Hepatocyte (in vitro differentiated cells): ENCODE measurements at regions not wholly inside any gene's neighbourhood (a gene's known extent, or its start where the extent isn't known, plus 50 kb on each side); places are given as distances from the start of the nearest gene placed in this dataset.

Source experiments
- DNase-seq: peaks from one replicate; pipeline ENCODE4 v3.0.0-alpha.2; 2016; ENCODE audit warnings: low spot score
- H2AFZ ChIP-seq: fragments of 200-600 bp; sonication (generic); 2 replicates; pipeline ENCODE4 v1.6.0; 2016; ENCODE audit warnings: antibody characterized with exemption, mild to moderate bottlenecking
- H3K27ac ChIP-seq: fragments of 200-600 bp; sonication (generic); 2 replicates; pipeline ENCODE4 v1.5.1; 2016; ENCODE audit warnings: mild to moderate bottlenecking
- H3K27me3 ChIP-seq: fragments of 200-600 bp; sonication (generic); 2 replicates; pipeline ENCODE4 v1.6.1; 2016
- H3K36me3 ChIP-seq: fragments of 200-600 bp; sonication (generic); replicated peaks from 2 replicates; pipeline ENCODE4 v1.5.1; 2016; ENCODE audit warnings: low read depth; ENCODE audit not compliant: insufficient read depth
- H3K4me1 ChIP-seq: fragments of 200-600 bp; sonication (generic); 2 replicates; pipeline ENCODE4 v1.5.1; 2016; ENCODE audit warnings: mild to moderate bottlenecking, moderate library complexity; ENCODE audit not compliant: insufficient read depth
- H3K4me2 ChIP-seq: fragments of 200-600 bp; sonication (generic); 2 replicates; pipeline ENCODE4 v1.6.0; 2016
- H3K4me3 ChIP-seq: fragments of 200-600 bp; sonication (generic); 2 replicates; pipeline ENCODE4 v1.5.1; 2016; ENCODE audit warnings: mild to moderate bottlenecking
- H3K79me2 ChIP-seq: fragments of 200-600 bp; sonication (generic); 2 replicates; pipeline ENCODE4 v1.6.0; 2017; ENCODE audit warnings: mild to moderate bottlenecking
- H3K9me2 ChIP-seq: fragments of 200-600 bp; sonication (generic); replicated peaks from 2 replicates; pipeline ENCODE4 v1.6.0; 2017; ENCODE audit warnings: mild to moderate bottlenecking; ENCODE audit not compliant: insufficient read depth
- H3K9me3 ChIP-seq: fragments of 200-600 bp; sonication (generic); 2 replicates; pipeline ENCODE4 v1.5.1; 2016; ENCODE audit warnings: low read depth, mild to moderate bottlenecking
- H4K20me1 ChIP-seq: fragments of 200-600 bp; sonication (generic); 2 replicates; pipeline ENCODE4 v1.6.0; 2016; ENCODE audit warnings: mild to moderate bottlenecking; ENCODE audit not compliant: insufficient read depth, poor library complexity, severe bottlenecking
- CTCF ChIP-seq: fragments of 200-600 bp; sonication (generic); IDR thresholded peaks from 2 replicates; pipeline ENCODE4 v1.5.1; 2016; ENCODE audit warnings: antibody characterized with exemption, mild to moderate bottlenecking; ENCODE audit not compliant: poor library complexity
- EZH2 ChIP-seq: fragments of 200-600 bp; sonication (generic); IDR thresholded peaks from 2 replicates; pipeline ENCODE4 v1.6.1; 2016; ENCODE audit warnings: antibody characterized with exemption, mild to moderate bottlenecking, borderline replicate concordance
- EZH2phosphoT487 ChIP-seq: fragments of 200-600 bp; sonication (generic); IDR thresholded peaks from one replicate; pipeline ENCODE4 v1.6.1; 2018; ENCODE audit warnings: antibody characterized with exemption, mild to moderate bottlenecking, low read depth, moderate library complexity; ENCODE audit not compliant: unreplicated experiment, severe bottlenecking
- WGBS: methylation state at CpG from one replicate; pipeline ENCODE4 v1.1.6; 2016; ENCODE audit warnings: low lambda C conversion rate; ENCODE audit errors: missing lambda C conversion rate; 5-methylcytosine and 5-hydroxymethylcytosine counted together

DNA sequence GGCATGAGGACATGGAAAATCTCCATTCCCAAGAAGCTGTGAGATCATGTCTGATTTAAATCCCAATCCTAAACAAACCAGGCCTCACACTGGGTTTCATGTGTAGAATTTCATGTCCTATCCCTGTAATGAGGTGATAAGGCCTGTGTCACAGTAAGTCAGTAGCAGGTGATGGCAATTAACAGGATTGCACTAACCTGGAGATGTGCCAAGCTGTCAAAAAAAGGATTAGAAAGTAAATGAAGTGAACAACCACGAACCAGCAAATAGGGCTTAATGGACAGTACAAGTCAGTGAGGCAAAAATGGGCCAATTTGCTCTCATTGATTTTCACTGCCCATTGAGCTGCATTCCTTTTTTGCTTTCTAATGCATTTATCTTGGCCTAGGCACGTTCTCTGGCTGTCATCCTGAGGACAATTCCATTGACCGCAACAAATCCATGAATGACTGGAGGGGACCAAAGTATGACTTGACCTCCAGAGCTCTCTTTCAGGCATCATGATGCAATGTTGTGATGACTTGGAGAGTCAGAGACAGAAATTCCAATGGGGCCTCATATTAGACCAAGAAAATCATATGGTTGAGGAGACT lies 673.6 kb upstream of the ADGRL2 start:
- Histone ChIP-seq H3K36me3 (no peaks in the 10 kb centered on the region), H3K9me3 (no peaks in the 10 kb centered on the region), H3K79me2 (no peaks in the 10 kb centered on the region), H3K27ac (no peak overlapping the region), H3K9me2 (no peaks in the 10 kb centered on the region), H3K4me3 (no peak overlapping the region), H2AFZ (no peak overlapping the region), H3K4me1 (no peaks in the 10 kb centered on the region), H3K27me3 (no peaks in the 10 kb centered on the region), H3K4me2 (no peak overlapping the region), H4K20me1 (no peaks in the 10 kb centered on the region)
- TF ChIP-seq EZH2, result no peak
- no peak for TF ChIP-seq EZH2phosphoT487
- no peak for TF ChIP-seq CTCF
- 81% methylated on average over 3 of the region's 3 CpGs for WGBS
- no peak for DNase-seq

- TF ChIP-seq EZH2, result no peak
- no peak for TF ChIP-seq EZH2phosphoT487
- no peak for TF ChIP-seq CTCF
- no peaks in the 10 kb centered on the region for H3K4me1 ChIP-seq
- no peak overlapping the region for H3K4me3 ChIP-seq
- H3K36me3 ChIP-seq, result no peaks in the 10 kb centered on the region
- H3K4me2 ChIP-seq, result no peak overlapping the region
- no peaks in the 10 kb centered on the region for H3K27me3 ChIP-seq
- WGBS, result 51% methylated on average over 4 of the region's 4 CpGs
- peak; percentile 8 for DNase-seq
- no peak overlapping the region for H2AFZ ChIP-seq
- H3K9me3 ChIP-seq, result no peaks in the 10 kb centered on the region
- H3K79me2 ChIP-seq, result no peaks in the 10 kb centered on the region
- H3K9me2 ChIP-seq, result no peaks in the 10 kb centered on the region
- peak overlapping the region; percentile 8 for H3K27ac ChIP-seq
- H4K20me1 ChIP-seq, result no peaks in the 10 kb centered on the region
Measured at GRCh38 chr1:81125672-81126071, 675.1 kb upstream of the ADGRL2 start.

DNA sequence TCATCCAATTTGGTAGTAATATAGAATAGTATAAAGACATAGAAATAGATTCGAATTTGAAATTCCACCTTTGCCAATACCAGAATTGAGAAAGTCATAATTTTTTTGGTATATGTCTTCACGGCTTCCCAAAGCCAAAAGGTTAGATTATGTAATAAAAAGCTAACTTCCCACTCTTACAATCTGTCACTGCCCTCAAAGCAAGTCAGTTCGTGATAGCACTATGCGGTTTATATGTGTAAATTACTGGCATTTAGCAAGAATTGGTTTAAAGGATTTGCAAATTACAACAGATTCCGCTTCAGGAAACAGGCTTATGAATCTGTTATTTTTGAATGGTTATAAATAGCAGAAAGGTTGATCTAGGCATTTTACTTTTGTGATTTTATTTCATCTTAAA lies 679.4 kb upstream of the ADGRL2 start:
- Histone ChIP-seq H2AFZ (no peak overlapping the region), H3K27me3 (no peaks in the 10 kb centered on the region), H3K9me2 (no peaks in the 10 kb centered on the region), H3K4me2 (no peak overlapping the region), H3K4me1 (no peaks in the 10 kb centered on the region), H3K4me3 (no peak overlapping the region), H3K36me3 (no peaks in the 10 kb centered on the region), H3K79me2 (no peaks in the 10 kb centered on the region), H3K9me3 (no peaks in the 10 kb centered on the region), H4K20me1 (no peaks in the 10 kb centered on the region), H3K27ac (no peak overlapping the region)
- WGBS, result 94% methylated on average over 5 of the region's 5 CpGs
- no peak for TF ChIP-seq CTCF
- no peak for TF ChIP-seq EZH2
- no peak for TF ChIP-seq EZH2phosphoT487
- DNase-seq, result no peak

- no peak for DNase-seq
- Histone ChIP-seq H3K4me2 (no peak overlapping the region), H3K79me2 (no peaks in the 10 kb centered on the region), H3K27me3 (no peaks in the 10 kb centered on the region), H3K36me3 (no peaks in the 10 kb centered on the region), H2AFZ (no peak overlapping the region), H4K20me1 (no peaks in the 10 kb centered on the region), H3K9me2 (no peaks in the 10 kb centered on the region), H3K9me3 (no peaks in the 10 kb centered on the region), H3K4me1 (no peaks in the 10 kb centered on the region), H3K4me3 (no peak overlapping the region), H3K27ac (no peak overlapping the region)
- 100% methylated on average over 1 of the region's 1 CpG for WGBS
- no peak for TF ChIP-seq EZH2
- TF ChIP-seq EZH2phosphoT487, result no peak
- no peak for TF ChIP-seq CTCF
Measured at GRCh38 chr1:81119319-81119718, 681.4 kb upstream of the ADGRL2 start.
